Epithelial cell of proximal tubule (primary cell): ENCODE measurements at regions not wholly inside any gene's neighbourhood (a gene's known extent, or its start where the extent isn't known, plus 50 kb on each side); places are given as distances from the start of the nearest gene placed in this dataset.
"Not testable (repeated sequence)": the region's sequence is repeated elsewhere in the genome, so short reads cannot be mapped to it uniquely, and the experiment has no call there.

Experiments
- DNase-seq: peaks from one replicate; pipeline ENCODE4 v3.0.0-alpha.2; 2011; ENCODE audit warnings: low read depth
- H3K4me3 ChIP-seq: 2 replicates; pipeline ENCODE4 v1.5.1; 2011; ENCODE audit warnings: low read depth, mild to moderate bottlenecking, low read length
- CTCF ChIP-seq: conservative IDR thresholded peaks from 2 replicates; pipeline ENCODE4 v1.5.1; 2012; ENCODE audit warnings: low read depth, mild to moderate bottlenecking, low read length

- TF ChIP-seq CTCF = no peak
- no peak overlapping the region for H3K4me3 ChIP-seq
- DNase-seq = no peak
Measured at GRCh38 chr6:51129043-51129442, 310.4 kb downstream of the TFAP2B start.

GRCh38 chr6:51137777-51138176 lies 319.1 kb downstream of the TFAP2B start:
- TF ChIP-seq CTCF = no peak
- peak; percentile 25 for DNase-seq
- H3K4me3 ChIP-seq = no peak overlapping the region

GRCh38 chr6:51139950-51140385 lies 321.3 kb downstream of the TFAP2B start:
- DNase-seq = no peak
- no peak for TF ChIP-seq CTCF
- H3K4me3 ChIP-seq = no peak overlapping the region

- no peak for TF ChIP-seq CTCF
- H3K4me3 ChIP-seq = no peak overlapping the region
- DNase-seq = no peak
Measured at GRCh38 chr6:51141080-51141479, 322.4 kb downstream of the TFAP2B start.

GRCh38 chr6:51147756-51148155 lies 329.1 kb downstream of the TFAP2B start:
- H3K4me3 ChIP-seq = no peak overlapping the region
- peak; percentile 7 for DNase-seq
- TF ChIP-seq CTCF = no peak

- DNase-seq = no peak
- no peak overlapping the region for H3K4me3 ChIP-seq
- TF ChIP-seq CTCF = no peak
Measured at GRCh38 chr6:51152594-51152993, 333.9 kb downstream of the TFAP2B start.

GRCh38 chr6:51153109-51153508 lies 334.4 kb downstream of the TFAP2B start:
- no peak for DNase-seq
- H3K4me3 ChIP-seq = no peak overlapping the region
- no peak for TF ChIP-seq CTCF

- H3K4me3 ChIP-seq, DNase-seq: not testable (repeated sequence)
Measured at GRCh38 chr6:51154925-51155324, 336.3 kb downstream of the TFAP2B start.

GRCh38 chr6:51159260-51159659 lies 340.6 kb downstream of the TFAP2B start:
- H3K4me3 ChIP-seq, DNase-seq: not testable (repeated sequence)
